HEK293 (cell line): ENCODE measurements at regions not wholly inside any gene's neighbourhood (a gene's known extent, or its start where the extent isn't known, plus 50 kb on each side); places are given as distances from the start of the nearest gene placed in this dataset.

Source experiments
- CTCF ChIA-PET: fragments of 350-600 bp; formaldehyde crosslinking; extraction: SDS; loops from one replicate; lab custom pipeline; 2021; ENCODE audit warnings: antibody characterized with exemption; lab: Yijun Ruan, JAX
- POLR2A ChIA-PET: fragments of 300-600 bp; formaldehyde crosslinking; extraction: SDS; loops from one replicate; lab custom pipeline; 2020; ENCODE audit warnings: antibody characterized with exemption, inconsistent platforms; lab: Yijun Ruan, JAX
- H3K27ac ChIP-seq: fragments of 200-500 bp; sonication (Bioruptor generic); 2 replicates; pipeline ENCODE4 v1.5.1; 2014; ENCODE audit warnings: low read depth, low read length, control low read depth, inconsistent platforms; ENCODE audit errors: extremely low read depth
- H3K36me3 ChIP-seq, 2 experiments: fragments of 200-500 bp in 1 of 2; sonication (Bioruptor generic) in 1 of 2; 1 replicate in 1 of 2; 2 replicates in 1 of 2; pipeline ENCODE4 v1.5.1; 2014 to 2017; ENCODE audit warnings: inconsistent platforms in 2 of 2, low read length in 2 of 2; ENCODE audit not compliant: control insufficient read depth in 2 of 2, insufficient read depth in 1 of 2
- H3K4me1 ChIP-seq: fragments of 200-500 bp; sonication (Bioruptor generic); 2 replicates; pipeline ENCODE4 v1.5.1; 2014; ENCODE audit warnings: mild to moderate bottlenecking, low read length, inconsistent platforms; ENCODE audit not compliant: control insufficient read depth, insufficient read depth
- H3K4me3 ChIP-seq: 2 replicates; pipeline ENCODE4 v1.5.1; 2011; ENCODE audit warnings: low read depth, mild to moderate bottlenecking, control low read depth, low read length, moderate library complexity
- H3K9me3 ChIP-seq: fragments of 200-500 bp; sonication (Bioruptor generic); 2 replicates; pipeline ENCODE4 v1.5.1; 2014; ENCODE audit warnings: low read depth, low read length, inconsistent platforms; ENCODE audit not compliant: control insufficient read depth, insufficient read depth
- GLI2 ChIP-seq: fragments of 450-650 bp; formaldehyde crosslinking; IDR thresholded peaks from 2 replicates; pipeline ENCODE4; 2017; ENCODE audit warnings: missing biosample characterization, missing genetic modification characterization, low read depth, borderline replicate concordance
- HOXA7 ChIP-seq: sonication (generic); formaldehyde crosslinking; IDR thresholded peaks from 2 replicates; pipeline ENCODE4 v1.8.1; 2022; ENCODE audit warnings: missing genetic modification reagents, borderline replicate concordance
- HOXD13 ChIP-seq: sonication (generic); formaldehyde crosslinking; IDR thresholded peaks from 2 replicates; pipeline ENCODE4 v1.8.0; 2022; ENCODE audit warnings: missing genetic modification reagents, borderline replicate concordance
- MZF1 ChIP-seq: fragments of 450-650 bp; formaldehyde crosslinking; IDR thresholded peaks from 2 replicates; pipeline ENCODE4 v1.5.1; 2017; ENCODE audit warnings: missing biosample characterization, missing genetic modification characterization, borderline replicate concordance
- PBX3 ChIP-seq: sonication (generic); formaldehyde crosslinking; IDR thresholded peaks from 2 replicates; pipeline ENCODE4 v1.8.1; 2022; ENCODE audit warnings: mild to moderate bottlenecking, moderate library complexity, missing genetic modification reagents
- SETDB1 ChIP-seq: IDR thresholded peaks from one replicate; pipeline ENCODE4 v1.6.1; 2017; ENCODE audit warnings: mild to moderate bottlenecking, low read length, moderate library complexity, mixed read lengths; ENCODE audit not compliant: insufficient read length
- SP2 ChIP-seq: fragments of 450-650 bp; formaldehyde crosslinking; IDR thresholded peaks from 2 replicates; pipeline ENCODE4 v1.5.1; 2016; ENCODE audit warnings: missing biosample characterization, missing genetic modification characterization
- WT1 ChIP-seq: fragments of 450-650 bp; formaldehyde crosslinking; IDR thresholded peaks from 2 replicates; pipeline ENCODE4 v1.5.1; 2016; ENCODE audit warnings: missing biosample characterization, missing genetic modification characterization
- ZIC2 ChIP-seq: fragments of 450-650 bp; formaldehyde crosslinking; IDR thresholded peaks from 2 replicates; pipeline ENCODE4 v1.5.1; 2016; ENCODE audit warnings: missing biosample characterization, missing genetic modification characterization
- ZNF114 ChIP-seq: fragments of 450-650 bp; formaldehyde crosslinking; IDR thresholded peaks from 2 replicates; pipeline ENCODE4 v1.5.0; 2017; ENCODE audit warnings: missing biosample characterization, missing genetic modification characterization
- ZNF155 ChIP-seq: fragments of 450-650 bp; formaldehyde crosslinking; IDR thresholded peaks from 2 replicates; pipeline ENCODE4 v1.5.1; 2016; ENCODE audit warnings: missing biosample characterization, missing genetic modification characterization
- ZNF174 ChIP-seq: fragments of 450-650 bp; formaldehyde crosslinking; IDR thresholded peaks from 2 replicates; pipeline ENCODE4 v1.5.0; 2017; ENCODE audit warnings: missing biosample characterization, mild to moderate bottlenecking, missing genetic modification characterization
- ZNF175 ChIP-seq: fragments of 450-650 bp; formaldehyde crosslinking; IDR thresholded peaks from 2 replicates; pipeline ENCODE4 v1.5.1; 2016; ENCODE audit warnings: missing biosample characterization, missing genetic modification characterization
- ZNF202 ChIP-seq: fragments of 450-650 bp; formaldehyde crosslinking; IDR thresholded peaks from 2 replicates; pipeline ENCODE4 v1.5.1; 2016; ENCODE audit warnings: missing biosample characterization, missing genetic modification characterization, borderline replicate concordance
- ZNF24 ChIP-seq: fragments of 450-650 bp; formaldehyde crosslinking; IDR thresholded peaks from 2 replicates; pipeline ENCODE4 v1.5.1; 2016; ENCODE audit warnings: missing biosample characterization, missing genetic modification characterization
- ZNF274 ChIP-seq, 2 experiments: fragments of 200-500 bp in 1 of 2; fragments of 450-650 bp in 1 of 2; sonication (Bioruptor generic) in 1 of 2; formaldehyde crosslinking in 1 of 2; IDR thresholded peaks; 2 replicates each; pipeline versions ENCODE4 v1.5.1 to v1.6.1; 2014 to 2016; ENCODE audit warnings: borderline replicate concordance in 1 of 2, inconsistent platforms in 1 of 2, low read length in 1 of 2, missing biosample characterization in 1 of 2, missing genetic modification characterization in 1 of 2
- ZNF280D ChIP-seq: fragments of 450-650 bp; formaldehyde crosslinking; IDR thresholded peaks from 2 replicates; pipeline ENCODE4 v1.5.1; 2016; ENCODE audit warnings: missing biosample characterization, missing genetic modification characterization
- ZNF514 ChIP-seq: fragments of 450-650 bp; formaldehyde crosslinking; IDR thresholded peaks from 2 replicates; pipeline ENCODE4 v1.5.1; 2016; ENCODE audit warnings: missing biosample characterization, missing genetic modification characterization
- ZNF521 ChIP-seq: fragments of 450-650 bp; formaldehyde crosslinking; IDR thresholded peaks from 2 replicates; pipeline ENCODE4 v1.5.1; 2017; ENCODE audit warnings: missing biosample characterization, mild to moderate bottlenecking, missing genetic modification characterization
- ZNF544 ChIP-seq: fragments of 450-650 bp; formaldehyde crosslinking; IDR thresholded peaks from 2 replicates; pipeline ENCODE4 v1.5.0; 2017; ENCODE audit warnings: missing biosample characterization, missing genetic modification characterization
- ZNF600 ChIP-seq: fragments of 450-650 bp; formaldehyde crosslinking; IDR thresholded peaks from 2 replicates; pipeline ENCODE4 v1.5.1; 2016; ENCODE audit warnings: missing biosample characterization, missing genetic modification characterization
- ZNF701 ChIP-seq: fragments of 450-650 bp; formaldehyde crosslinking; IDR thresholded peaks from 2 replicates; pipeline ENCODE4 v1.5.1; 2016; ENCODE audit warnings: missing biosample characterization, missing genetic modification characterization
- ZNF785 ChIP-seq: fragments of 450-650 bp; formaldehyde crosslinking; IDR thresholded peaks from 2 replicates; pipeline ENCODE4 v1.5.1; 2016; ENCODE audit warnings: missing biosample characterization, missing genetic modification characterization
- ZNF791 ChIP-seq: fragments of 450-650 bp; formaldehyde crosslinking; IDR thresholded peaks from 2 replicates; pipeline ENCODE4 v1.5.1; 2016; ENCODE audit warnings: missing biosample characterization, missing genetic modification characterization

- no peaks in the 10 kb centered on the region for H3K4me1 ChIP-seq
- no peak for TF ChIP-seq HOXD13 (CRISPR knock-in tag)
- no peak for TF ChIP-seq PBX3 (CRISPR knock-in tag)
- no peak for TF ChIP-seq WT1 (tag by site-specific recombination)
- no peak for TF ChIP-seq HOXA7 (CRISPR knock-in tag)
- TF ChIP-seq ZNF514 (tag by site-specific recombination), result no peak
- TF ChIP-seq ZNF155 (tag by site-specific recombination), result no peak
- TF ChIP-seq ZNF174 (tag by site-specific recombination), result no peak
- TF ChIP-seq, all 188 proteins: peak for 0
- H3K4me3 ChIP-seq, result no peak overlapping the region
- ChIA-PET POLR2A (no interaction called here), CTCF (no interaction called here)
- H3K36me3 ChIP-seq, result no peaks in the 10 kb centered on the region
- H3K9me3 ChIP-seq, result no peaks in the 10 kb centered on the region
- H3K27ac ChIP-seq, result no peak overlapping the region
Measured at GRCh38 chr5:153885141-153885540, 153.6 kb downstream of the FAM114A2 start.

- ChIA-PET CTCF (no interaction called here), POLR2A (no interaction called here)
- Histone ChIP-seq H3K4me3 (no peak overlapping the region), H3K36me3 (no peaks in the 10 kb centered on the region), H3K9me3 (no peaks in the 10 kb centered on the region), H3K27ac (no peak overlapping the region), H3K4me1 (no peaks in the 10 kb centered on the region)
- TF ChIP-seq ZNF175 (tag by site-specific recombination) (no peak), ZNF24 (tag by site-specific recombination) (no peak), ZNF521 (tag by site-specific recombination) (no peak), ZNF791 (tag by site-specific recombination) (no peak), ZNF514 (tag by site-specific recombination) (no peak), MZF1 (tag by site-specific recombination) (no peak), ZNF785 (tag by site-specific recombination) (no peak), SP2 (tag by site-specific recombination) (no peak), ZNF114 (no peak), ZNF274 (IDR thresholded peaks at IDR 0.05; ENCODE audit: low read length) (no peak), ZNF274 (tag by site-specific recombination; IDR thresholded peaks at IDR 0.05; ENCODE audit: borderline replicate concordance) (no peak), ZNF544 (tag by site-specific recombination) (no peak), ZNF701 (tag by site-specific recombination) (no peak), ZNF202 (no peak), ZIC2 (tag by site-specific recombination) (no peak), GLI2 (tag by site-specific recombination) (no peak), SETDB1 (no peak)
Measured at GRCh38 chr5:153884612-153884957, 154.1 kb downstream of the FAM114A2 start.

- H3K4me3 ChIP-seq, result no peak overlapping the region
- TF ChIP-seq ZNF280D (no peak), ZNF600 (tag by site-specific recombination) (no peak)
- no peaks in the 10 kb centered on the region for H3K4me1 ChIP-seq
- POLR2A ChIA-PET, result no interaction called here
- H3K27ac ChIP-seq, result no peak overlapping the region
- no peaks in the 10 kb centered on the region for H3K36me3 ChIP-seq
- H3K9me3 ChIP-seq, result no peaks in the 10 kb centered on the region
- CTCF ChIA-PET, result no interaction called here
Measured at GRCh38 chr5:153883854-153884611, 154.7 kb downstream of the FAM114A2 start.
